Keratinocyte (primary cell): ENCODE measurements at regions not wholly inside any gene's neighbourhood (a gene's known extent, or its start where the extent isn't known, plus 50 kb on each side); places are given as distances from the start of the nearest gene placed in this dataset.

Experiments
- DNase-seq: peaks from one replicate; pipeline ENCODE4 v3.0.0-alpha.2; 2011; ENCODE audit warnings: low read depth, missing footprints, low spot score
- FAIRE-seq: peaks from 2 replicates; lab custom pipeline; 2011; peaks lifted over from hg19 to GRCh38; lab: Jason Lieb, UNC
- H2AFZ ChIP-seq: 2 replicates; pipeline ENCODE4 v1.6.0; 2012; ENCODE audit warnings: low read length, control low read depth, inconsistent platforms; ENCODE audit not compliant: control insufficient read depth
- H3K27ac ChIP-seq: 2 replicates; pipeline ENCODE4 v1.5.1; 2011; ENCODE audit warnings: low read length; ENCODE audit not compliant: control insufficient read depth, insufficient read depth
- H3K27me3 ChIP-seq: 3 replicates; pipeline ENCODE4 v1.6.0; 2011; ENCODE audit warnings: low read length; ENCODE audit not compliant: control insufficient read depth, insufficient read depth; ENCODE audit errors: extremely low read depth
- H3K36me3 ChIP-seq, 2 experiments: 2 replicates in 1 of 2; 3 replicates in 1 of 2; pipeline ENCODE4 v1.5.1; 2011; ENCODE audit warnings: low read length in 2 of 2, mild to moderate bottlenecking in 1 of 2; ENCODE audit not compliant: control insufficient read depth in 2 of 2, insufficient read depth in 2 of 2; ENCODE audit errors: extremely low read depth in 1 of 2
- H3K4me1 ChIP-seq: 3 replicates; pipeline ENCODE4 v1.5.1; 2011; ENCODE audit warnings: low read length; ENCODE audit not compliant: control insufficient read depth, insufficient read depth; ENCODE audit errors: extremely low read depth
- H3K4me2 ChIP-seq: 3 replicates; pipeline ENCODE4 v1.6.0; 2011; ENCODE audit warnings: low read depth, low read length; ENCODE audit not compliant: control insufficient read depth, insufficient read depth; ENCODE audit errors: extremely low read depth
- H3K4me3 ChIP-seq, 3 experiments: fragments of 200-600 bp in 1 of 3; sonication (generic) in 1 of 3; 2 replicates in 2 of 3; 3 replicates in 1 of 3; pipeline ENCODE4 v1.5.1; 2011 to 2016; ENCODE audit warnings: low read length in 3 of 3, mild to moderate bottlenecking in 3 of 3, control low read depth in 2 of 3, inconsistent platforms in 1 of 3, low read depth in 1 of 3, mixed read lengths in 1 of 3, mixed run types in 1 of 3, moderate library complexity in 1 of 3; ENCODE audit not compliant: control insufficient read depth in 2 of 3, insufficient read depth in 2 of 3; ENCODE audit errors: extremely low read depth in 1 of 3
- H3K79me2 ChIP-seq: 2 replicates; pipeline ENCODE4 v1.6.0; 2012; ENCODE audit warnings: low read length; ENCODE audit not compliant: control insufficient read depth, insufficient read depth
- H3K9ac ChIP-seq: 3 replicates; pipeline ENCODE4 v1.6.0; 2011; ENCODE audit warnings: low read length; ENCODE audit not compliant: control insufficient read depth, insufficient read depth; ENCODE audit errors: extremely low read depth
- H3K9me1 ChIP-seq: 3 replicates; pipeline ENCODE4 v1.6.0; 2011; ENCODE audit warnings: low read length; ENCODE audit not compliant: control insufficient read depth, insufficient read depth; ENCODE audit errors: extremely low read depth
- H3K9me3 ChIP-seq: 2 replicates; pipeline ENCODE4 v1.5.1; 2012; ENCODE audit warnings: low read depth, low read length; ENCODE audit not compliant: control insufficient read depth
- H4K20me1 ChIP-seq: 3 replicates; pipeline ENCODE4 v1.6.0; 2011; ENCODE audit warnings: low read length; ENCODE audit not compliant: control insufficient read depth, insufficient read depth; ENCODE audit errors: extremely low read depth
- CTCF ChIP-seq, 3 experiments: IDR thresholded peaks in 1 of 3; conservative IDR thresholded peaks in 1 of 3; optimal IDR thresholded peaks in 1 of 3; 2 replicates in 2 of 3; 3 replicates in 1 of 3; pipeline versions ENCODE3 to v1.5.1; 2011; ENCODE audit warnings: low read length in 3 of 3, mild to moderate bottlenecking in 3 of 3, moderate library complexity in 2 of 3, control low read depth in 1 of 3, inconsistent platforms in 1 of 3; ENCODE audit not compliant: insufficient read depth in 2 of 3; ENCODE audit errors: extremely low read depth in 1 of 3
- EZH2 ChIP-seq: IDR thresholded peaks from one replicate; pipeline ENCODE4 v1.6.1; 2012; ENCODE audit warnings: inconsistent platforms, mild to moderate bottlenecking, low read length, moderate library complexity
- dilution Hi-C: fragments of 300-500 bp; cut with MboI; formaldehyde crosslinking; loops from one replicate; pipeline ENCODE4 v1.7.0; 2020; ENCODE audit warnings: low sequenced_read_pairs; ENCODE audit not compliant: extremely low pct_ligation_motif_present

GRCh38 chr3:127424766-127425504, 137.1 kb upstream of the PRR20G start:
- H3K27me3 ChIP-seq = peaks cover 43% of the 10 kb centered on the region
- no peaks in the 10 kb centered on the region for H3K4me1 ChIP-seq
- no peaks in the 10 kb centered on the region for H3K9me1 ChIP-seq
- no peaks in the 10 kb centered on the region for H4K20me1 ChIP-seq
- H3K36me3 ChIP-seq = no peaks in the 10 kb centered on the region
- H3K79me2 ChIP-seq = no peaks in the 10 kb centered on the region
- H3K9me3 ChIP-seq = no peaks in the 10 kb centered on the region
- FAIRE-seq (no peak), DNase-seq (no peak)
- H3K4me3 ChIP-seq = no peak overlapping the region
- no peak overlapping the region for H3K4me2 ChIP-seq
- no peak overlapping the region for H3K9ac ChIP-seq
- H3K27ac ChIP-seq = no peak overlapping the region
- H2AFZ ChIP-seq = no peak overlapping the region
- TF ChIP-seq EZH2 (no peak), CTCF (optimal IDR thresholded peaks at IDR 0.05 in 1 of 3, IDR thresholded peaks at IDR 0.05 in 1 of 3, conservative IDR thresholded peaks at IDR 0.05 in 1 of 3; ENCODE audit: extremely low read depth in 1 of 3, insufficient read depth in 2 of 3, low read length in 3 of 3) (no peak)
- dilution Hi-C loops = no loop called here

GRCh38 chr3:127423856-127424765, 136.3 kb upstream of the PRR20G start:
- Histone ChIP-seq H3K79me2 (no peaks in the 10 kb centered on the region), H3K4me2 (no peak overlapping the region), H3K27ac (no peak overlapping the region), H3K9me1 (no peaks in the 10 kb centered on the region), H3K4me1 (no peaks in the 10 kb centered on the region), H3K9ac (no peak overlapping the region), H4K20me1 (no peaks in the 10 kb centered on the region), H3K9me3 (no peaks in the 10 kb centered on the region), H3K27me3 (peaks cover 49% of the 10 kb centered on the region), H3K4me3 (no peak overlapping the region), H3K36me3 (no peaks in the 10 kb centered on the region), H2AFZ (no peak overlapping the region)
- DNase-seq (no peak), FAIRE-seq (no peak)
- dilution Hi-C loops = no loop called here
- TF ChIP-seq EZH2 (no peak), CTCF (optimal IDR thresholded peaks at IDR 0.05 in 1 of 3, IDR thresholded peaks at IDR 0.05 in 1 of 3, conservative IDR thresholded peaks at IDR 0.05 in 1 of 3; ENCODE audit: extremely low read depth in 1 of 3, insufficient read depth in 2 of 3, low read length in 3 of 3) (no peak)
